ENCODE measurements at regions not wholly inside any gene's neighbourhood (a gene's known extent, or its start where the extent isn't known, plus 50 kb on each side); places are given as distances from the start of the nearest gene placed in this dataset.

DNA sequence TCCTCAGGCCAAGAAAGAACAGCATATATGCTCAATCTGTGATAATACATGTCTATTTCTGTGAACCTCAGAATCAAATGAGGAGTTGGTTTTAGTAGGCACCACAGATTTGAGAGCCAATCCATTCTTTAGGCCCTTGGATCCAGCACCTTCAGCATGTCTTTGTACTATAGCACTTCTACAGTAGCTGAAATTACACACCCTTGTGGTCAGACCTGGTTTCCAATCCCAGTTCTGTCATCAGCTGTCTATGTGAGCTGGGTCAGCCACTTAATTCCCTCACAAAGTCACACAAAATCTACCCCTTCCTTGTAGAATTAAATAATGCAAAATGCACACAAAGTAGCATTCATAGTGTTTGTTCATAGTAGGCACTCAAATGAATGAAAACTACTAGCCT lies 381.3 kb upstream of the LARGE1 start:
- TF ChIP-seq CTCF (IDR thresholded peaks at IDR 0.05) (no peak), EP300 (IDR thresholded peaks at IDR 0.05) (no peak), POLR2A (IDR thresholded peaks at IDR 0.05) (no peak)
- Histone ChIP-seq H3K4me3 (no peak overlapping the region), H3K27ac (no peak overlapping the region), H3K9me3 (no peaks in the 10 kb centered on the region), H3K27me3 (no peaks in the 10 kb centered on the region), H3K4me1 (ENCODE audit: insufficient read depth) (no peaks in the 10 kb centered on the region), H3K36me3 (no peaks in the 10 kb centered on the region)
- intact Hi-C loops (cut with DNase I) = no loop called here
- no peak for DNase-seq

DNA sequence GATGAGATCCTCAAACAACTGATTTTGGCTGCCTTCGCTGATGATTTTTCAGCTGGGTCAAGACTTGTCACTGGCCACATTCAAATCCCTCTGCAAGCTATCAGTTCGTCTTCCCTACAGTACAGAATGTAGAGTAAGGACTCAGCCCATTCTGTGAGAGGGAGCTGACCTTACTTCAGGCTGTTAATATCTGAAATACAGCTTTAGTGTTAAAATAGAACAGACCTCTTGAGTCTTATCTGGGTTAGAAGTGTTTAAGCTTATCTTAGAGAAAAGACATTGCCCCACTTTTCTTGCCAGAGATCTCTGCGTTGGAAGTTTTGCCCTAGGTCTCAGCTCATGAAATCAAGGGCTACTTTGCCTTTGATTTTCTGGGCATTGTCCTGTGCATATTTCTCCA lies 383.4 kb upstream of the LARGE1 start:
- no peaks in the 10 kb centered on the region for H3K36me3 ChIP-seq
- no peak overlapping the region for H3K27ac ChIP-seq
- intact Hi-C loops (cut with DNase I) = no loop called here
- no peak overlapping the region for H3K4me3 ChIP-seq
- DNase-seq = no peak
- TF ChIP-seq EP300 (IDR thresholded peaks at IDR 0.05) (no peak), CTCF (IDR thresholded peaks at IDR 0.05) (no peak)
- no peaks in the 10 kb centered on the region for H3K4me1 ChIP-seq (ENCODE audit: insufficient read depth)
- no peaks in the 10 kb centered on the region for H3K27me3 ChIP-seq
- no peaks in the 10 kb centered on the region for H3K9me3 ChIP-seq
- WGBS, 3 donors = 57 to 59% (median 59%) methylated on average over 3 of the region's 3 CpGs

- H3K27me3 ChIP-seq = no peaks in the 10 kb centered on the region
- WGBS, 3 donors = 84 to 93% (median 85%) methylated on average over 2 of the region's 2 CpGs
- TF ChIP-seq EP300 (IDR thresholded peaks at IDR 0.05) = no peak
- TF ChIP-seq POLR2A (IDR thresholded peaks at IDR 0.05) = no peak
- TF ChIP-seq CTCF (IDR thresholded peaks at IDR 0.05) = no peak
- no peak overlapping the region for H3K4me3 ChIP-seq
- no peaks in the 10 kb centered on the region for H3K4me1 ChIP-seq (ENCODE audit: insufficient read depth)
- H3K36me3 ChIP-seq = no peaks in the 10 kb centered on the region
- H3K27ac ChIP-seq = no peak overlapping the region
- no peak for DNase-seq
- H3K9me3 ChIP-seq = no peaks in the 10 kb centered on the region
- intact Hi-C loops (cut with DNase I) = no loop called here
These were observed 386.1 kb upstream of the LARGE1 start for GRCh38 chr22:34306361-34306760.

- Histone ChIP-seq H3K4me3 (no peak overlapping the region), H3K9me3 (no peaks in the 10 kb centered on the region), H3K36me3 (no peaks in the 10 kb centered on the region), H3K4me1 (ENCODE audit: insufficient read depth) (no peaks in the 10 kb centered on the region), H3K27ac (no peak overlapping the region), H3K27me3 (no peaks in the 10 kb centered on the region)
- no peak for DNase-seq
- no peak for TF ChIP-seq EP300 (IDR thresholded peaks at IDR 0.05)
- no peak for TF ChIP-seq CTCF (IDR thresholded peaks at IDR 0.05)
- no peak for TF ChIP-seq POLR2A (IDR thresholded peaks at IDR 0.05)
- intact Hi-C loops (cut with DNase I) = no loop called here
- 83 to 94% (median 87%) methylated on average over 3 of the region's 3 CpGs for WGBS, 3 donors
These were observed 387.8 kb upstream of the LARGE1 start for GRCh38 chr22:34308101-34308500.

GRCh38 chr22:34319346-34319745 lies 399.1 kb upstream of the LARGE1 start:
- Histone ChIP-seq H3K4me1 (ENCODE audit: insufficient read depth) (no peaks in the 10 kb centered on the region), H3K9me3 (peaks cover 0 to 8% of the 10 kb centered on the region in 2 donors), H3K4me3 (no peak overlapping the region), H3K27ac (no peak overlapping the region), H3K27me3 (no peaks in the 10 kb centered on the region), H3K36me3 (no peaks in the 10 kb centered on the region)
- WGBS, 3 donors = 73 to 86% (median 81%) methylated on average over 3 of the region's 3 CpGs
- no peak for TF ChIP-seq POLR2A (IDR thresholded peaks at IDR 0.05)
- no peak for TF ChIP-seq EP300 (IDR thresholded peaks at IDR 0.05)
- no peak for TF ChIP-seq CTCF (IDR thresholded peaks at IDR 0.05)
- intact Hi-C loops (cut with DNase I) = no loop called here
- DNase-seq = no peak

Data from ovary (tissue), 7 donors.